NCI-H1436 (cell line): ENCODE measurements at regions not wholly inside any gene's neighbourhood (a gene's known extent, or its start where the extent isn't known, plus 50 kb on each side); places are given as distances from the start of the nearest gene placed in this dataset.

Experiments
- DNase-seq: peaks from one replicate; lab custom pipeline; 2025; lab: John Stamatoyannopoulos, UW

DNA sequence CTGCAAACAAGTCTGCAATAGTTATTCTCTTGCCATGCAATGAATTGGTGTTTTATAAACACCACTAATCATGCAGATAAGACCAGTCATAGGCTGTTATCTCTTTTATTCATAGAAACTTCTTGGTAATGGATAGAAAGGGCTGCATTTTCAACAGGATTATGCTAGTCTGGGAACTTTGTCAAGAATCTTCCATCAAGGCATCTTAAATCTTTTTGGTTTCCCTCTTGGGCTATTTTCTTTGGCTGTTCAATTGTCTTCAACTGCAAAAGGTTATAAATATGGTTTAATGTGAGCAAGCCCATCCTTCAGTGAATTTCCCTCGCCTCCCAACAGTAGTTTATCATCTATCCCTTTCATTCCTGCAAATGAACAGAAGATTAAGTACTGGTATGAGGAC lies 59.0 kb upstream of the MINAR1 start:
- no peak for DNase-seq

DNA sequence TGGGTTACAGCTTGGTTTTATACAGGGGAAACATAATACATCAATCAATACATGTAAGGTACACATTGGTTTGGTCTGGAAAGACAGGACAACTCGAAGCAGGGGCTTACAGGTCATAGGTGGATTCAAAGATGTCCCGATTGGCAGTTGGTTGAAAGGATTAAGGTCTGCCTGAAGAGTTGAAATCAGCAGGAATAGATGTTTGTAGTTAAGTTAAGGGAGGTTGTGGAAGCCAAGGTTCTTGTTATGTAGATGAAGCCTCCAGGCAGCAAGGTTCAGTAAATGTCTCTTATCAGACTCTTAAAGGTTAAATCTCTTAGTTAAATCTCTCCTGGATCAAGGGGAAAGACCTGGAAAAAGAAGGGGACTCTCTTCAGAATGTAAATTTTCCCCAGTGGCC lies 58.4 kb upstream of the MINAR1 start:
- DNase-seq, result no peak

DNA sequence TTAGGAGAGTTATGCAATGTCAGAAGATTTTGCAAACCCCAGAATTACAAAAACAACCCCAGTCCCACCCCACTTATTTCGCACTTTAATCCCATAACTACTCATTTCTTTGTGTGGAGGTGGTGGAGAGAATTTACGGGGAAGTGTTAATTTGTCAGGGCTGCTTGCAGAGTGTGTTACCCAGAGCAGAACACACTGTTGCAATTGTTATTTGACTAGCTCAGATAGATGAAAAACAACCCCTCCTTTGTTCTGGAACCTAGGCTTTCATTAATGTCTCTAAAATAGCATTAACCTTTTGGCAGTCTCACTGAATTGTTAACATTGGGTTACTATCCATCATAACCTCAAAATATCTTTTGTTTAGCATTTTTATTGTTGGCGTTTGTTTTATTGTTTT lies 55.8 kb upstream of the MINAR1 start:
- no peak for DNase-seq

DNA sequence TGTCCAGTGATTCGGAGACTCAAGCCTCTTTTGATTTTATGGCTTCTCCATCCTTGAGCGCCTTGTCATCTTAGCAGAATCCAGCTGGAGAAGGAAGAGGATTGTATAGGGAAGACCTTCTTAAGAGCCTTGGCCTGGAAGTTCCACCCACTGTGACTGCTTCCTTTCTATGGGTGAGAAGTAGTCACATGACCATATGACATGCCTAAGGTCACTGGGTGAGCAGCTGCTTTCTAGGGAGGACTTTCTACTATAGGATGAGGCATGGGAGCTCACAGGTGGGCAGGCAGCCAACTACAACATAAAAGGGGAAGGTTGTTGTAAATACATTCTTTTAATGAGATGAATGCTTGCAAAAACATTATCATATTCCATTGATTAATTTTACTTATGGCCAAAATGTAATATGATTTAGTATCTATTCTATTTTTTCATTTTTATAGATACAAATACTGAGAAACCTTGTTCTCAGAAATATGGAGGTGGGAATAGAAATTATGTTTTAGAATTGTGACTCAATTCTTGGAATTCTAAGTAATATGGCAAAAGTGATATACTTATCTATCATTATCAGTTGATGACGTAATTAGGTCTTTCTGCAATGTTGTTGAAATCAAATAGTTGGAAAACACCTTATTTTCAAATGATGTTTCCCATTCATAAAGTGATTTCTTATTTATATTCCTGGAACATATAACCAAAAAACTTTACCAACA lies 53.6 kb upstream of the MINAR1 start:
- no peak for DNase-seq

DNA sequence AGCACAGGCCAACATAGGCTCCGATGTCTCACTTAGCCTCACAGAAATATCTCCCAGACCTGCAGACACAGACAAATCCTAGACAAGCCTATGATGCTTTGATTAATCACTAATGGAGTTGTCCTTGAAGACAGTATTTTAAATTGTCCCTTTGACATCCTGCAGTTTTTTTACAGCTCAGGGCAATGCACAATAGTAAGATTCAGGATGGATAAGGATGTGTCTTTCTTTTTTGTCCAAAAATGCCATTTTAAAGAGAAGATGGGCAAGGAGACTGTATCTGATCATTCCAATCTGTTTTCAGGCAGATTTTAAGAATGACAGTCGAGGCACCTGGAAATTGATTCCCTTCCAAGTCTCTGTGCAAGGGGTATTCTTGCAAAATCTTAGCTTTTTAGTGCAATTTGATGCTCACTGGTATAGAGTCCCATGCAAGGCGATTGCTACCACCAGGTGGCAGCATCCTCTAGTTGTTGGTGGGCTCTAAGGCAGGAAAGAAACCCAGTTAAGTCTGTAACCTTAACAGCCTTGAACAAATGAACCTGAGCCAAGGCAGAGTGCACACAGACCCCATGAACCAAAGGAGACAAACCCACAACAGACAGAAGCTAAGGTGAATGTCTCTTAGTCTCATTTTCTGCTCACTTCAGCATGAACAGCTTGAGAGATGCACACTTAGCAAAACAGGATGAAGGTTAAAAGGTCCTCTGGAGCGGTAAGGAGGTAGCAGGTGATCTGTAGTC lies 51.2 kb upstream of the MINAR1 start:
- peak; percentile 68 for DNase-seq

DNA sequence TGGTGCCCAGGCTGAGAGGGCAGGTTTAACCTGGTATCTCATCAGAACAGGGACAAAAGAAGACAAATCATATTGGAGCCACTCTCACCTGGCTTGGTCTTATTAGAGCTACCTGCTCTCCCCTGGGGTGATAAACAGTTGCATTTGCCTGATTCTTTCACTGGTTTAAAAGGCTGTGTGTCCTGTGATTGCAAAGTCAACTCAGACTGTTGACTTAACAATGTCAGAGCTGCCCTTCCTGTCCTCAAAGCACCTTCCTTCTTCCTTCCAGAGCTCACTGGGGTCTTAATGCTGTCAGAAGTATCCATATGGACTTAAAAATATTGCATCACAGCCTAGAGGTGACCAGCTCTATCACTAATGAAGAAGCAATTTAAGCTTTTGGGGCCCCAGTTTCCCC lies 50.5 kb upstream of the MINAR1 start:
- DNase-seq, result no peak
